ENCODE measurements at regions not wholly inside any gene's neighbourhood (a gene's known extent, or its start where the extent isn't known, plus 50 kb on each side); places are given as distances from the start of the nearest gene placed in this dataset.

- no peak overlapping the region for H3K27ac Mint-ChIP-seq
- POLR2A ChIA-PET: no interaction called here
- CTCF ChIA-PET: no interaction called here
- Histone ChIP-seq H3K9me3 (ENCODE audit: low read length) (no peaks in the 10 kb centered on the region), H3K4me3 (ENCODE audit: low read length) (no peak overlapping the region), H3K4me1 (ENCODE audit: insufficient read depth, low read length) (no peaks in the 10 kb centered on the region), H3K27ac (ENCODE audit: low read depth, low read length) (no peak overlapping the region), H3K36me3 (ENCODE audit: insufficient read depth, low read length) (no peaks in the 10 kb centered on the region), H3K27me3 (ENCODE audit: insufficient read depth, low read length, poor library complexity, severe bottlenecking) (no peaks in the 10 kb centered on the region)
- H3K27me3 Mint-ChIP-seq: peaks cover 0 to 22% of the 10 kb centered on the region in 2 donors
- DNase-seq: no peak
- peaks cover 0 to 11% (median 2%) of the 10 kb centered on the region in 5 donors for H3K9me3 Mint-ChIP-seq
- H3K4me1 Mint-ChIP-seq: no peaks in the 10 kb centered on the region
- no peak overlapping the region for H3K4me3 Mint-ChIP-seq
- no peaks in the 10 kb centered on the region for H3K36me3 Mint-ChIP-seq
These were observed 278.3 kb downstream of the RBM43 start for GRCh38 chr2:150983314-150983897.

DNA sequence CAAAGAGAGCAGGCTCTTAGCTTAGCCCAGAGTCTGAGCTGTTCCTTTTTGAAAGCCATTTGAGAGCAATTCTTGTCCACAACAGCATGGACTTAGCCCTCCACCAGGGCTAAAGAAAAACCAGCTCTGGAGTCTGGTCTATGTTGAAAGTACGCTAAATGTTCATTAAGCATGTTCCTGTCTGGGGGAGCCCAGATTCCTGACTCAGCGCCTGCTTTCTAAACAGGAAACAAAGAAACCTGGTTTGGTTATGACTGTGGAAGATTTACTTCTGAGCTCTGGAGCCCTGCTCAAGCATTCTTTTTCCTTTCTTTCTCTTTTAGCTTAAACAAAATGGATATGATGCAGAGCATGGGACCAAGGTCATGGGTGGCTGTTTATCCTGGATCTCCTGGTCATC is 279.8 kb downstream of the RBM43 start:
- no peaks in the 10 kb centered on the region for H3K27me3 ChIP-seq (ENCODE audit: insufficient read depth, low read length, poor library complexity, severe bottlenecking)
- no peaks in the 10 kb centered on the region for H3K4me1 Mint-ChIP-seq
- DNase-seq: no peak
- H3K9me3 Mint-ChIP-seq: peaks cover 0 to 4% (median 0%) of the 10 kb centered on the region in 5 donors
- H3K36me3 ChIP-seq (ENCODE audit: insufficient read depth, low read length): no peaks in the 10 kb centered on the region
- no peak overlapping the region for H3K27ac Mint-ChIP-seq
- H3K4me3 ChIP-seq (ENCODE audit: low read length): no peak overlapping the region
- H3K4me3 Mint-ChIP-seq: no peak overlapping the region
- ChIA-PET POLR2A (no interaction called here), CTCF (no interaction called here)
- no peaks in the 10 kb centered on the region for H3K4me1 ChIP-seq (ENCODE audit: insufficient read depth, low read length)
- no peaks in the 10 kb centered on the region for H3K36me3 Mint-ChIP-seq
- H3K27me3 Mint-ChIP-seq: peaks cover 0 to 22% of the 10 kb centered on the region in 2 donors
- H3K27ac ChIP-seq (ENCODE audit: low read depth, low read length): no peak overlapping the region
- H3K9me3 ChIP-seq (ENCODE audit: low read length): no peaks in the 10 kb centered on the region

- CTCF ChIA-PET: no interaction called here
- H3K27ac Mint-ChIP-seq: no peak overlapping the region
- Histone ChIP-seq H3K4me1 (ENCODE audit: insufficient read depth, low read length) (no peaks in the 10 kb centered on the region), H3K27ac (ENCODE audit: low read depth, low read length) (no peak overlapping the region), H3K4me3 (ENCODE audit: low read length) (no peak overlapping the region), H3K36me3 (ENCODE audit: insufficient read depth, low read length) (no peaks in the 10 kb centered on the region), H3K9me3 (ENCODE audit: low read length) (no peaks in the 10 kb centered on the region), H3K27me3 (ENCODE audit: insufficient read depth, low read length, poor library complexity, severe bottlenecking) (no peaks in the 10 kb centered on the region)
- POLR2A ChIA-PET: no interaction called here
- H3K36me3 Mint-ChIP-seq: no peaks in the 10 kb centered on the region
- H3K9me3 Mint-ChIP-seq: peaks cover 0 to 2% (median 0%) of the 10 kb centered on the region in 5 donors
- no peak for DNase-seq
- no peak overlapping the region for H3K4me3 Mint-ChIP-seq
- no peaks in the 10 kb centered on the region for H3K4me1 Mint-ChIP-seq
- H3K27me3 Mint-ChIP-seq: peaks cover 0 to 6% of the 10 kb centered on the region in 2 donors
These were observed 283.6 kb downstream of the RBM43 start for GRCh38 chr2:150978053-150978452.

- Mint-ChIP-seq H3K9me3 (peaks cover 0 to 2% (median 0%) of the 10 kb centered on the region in 5 donors), H3K27me3 (peaks cover 0 to 2% of the 10 kb centered on the region in 2 donors), H3K4me1 (no peaks in the 10 kb centered on the region), H3K4me3 (no peak overlapping the region), H3K36me3 (no peaks in the 10 kb centered on the region), H3K27ac (no peak overlapping the region)
- no peaks in the 10 kb centered on the region for H3K27me3 ChIP-seq (ENCODE audit: insufficient read depth, low read length, poor library complexity, severe bottlenecking)
- H3K36me3 ChIP-seq (ENCODE audit: insufficient read depth, low read length): no peaks in the 10 kb centered on the region
- H3K9me3 ChIP-seq (ENCODE audit: low read length): no peaks in the 10 kb centered on the region
- CTCF ChIA-PET: no interaction called here
- POLR2A ChIA-PET: no interaction called here
- no peaks in the 10 kb centered on the region for H3K4me1 ChIP-seq (ENCODE audit: insufficient read depth, low read length)
- no peak for DNase-seq
- no peak overlapping the region for H3K27ac ChIP-seq (ENCODE audit: low read depth, low read length)
- no peak overlapping the region for H3K4me3 ChIP-seq (ENCODE audit: low read length)
These were observed 284.4 kb downstream of the RBM43 start for GRCh38 chr2:150977296-150977695.

- H3K36me3 Mint-ChIP-seq: no peaks in the 10 kb centered on the region
- ChIA-PET POLR2A (no interaction called here), CTCF (no interaction called here)
- H3K9me3 ChIP-seq (ENCODE audit: low read length): no peaks in the 10 kb centered on the region
- no peaks in the 10 kb centered on the region for H3K4me1 ChIP-seq (ENCODE audit: insufficient read depth, low read length)
- H3K27me3 Mint-ChIP-seq: no peaks in the 10 kb centered on the region
- no peaks in the 10 kb centered on the region for H3K36me3 ChIP-seq (ENCODE audit: insufficient read depth, low read length)
- H3K27ac ChIP-seq (ENCODE audit: low read depth, low read length): no peak overlapping the region
- H3K4me1 Mint-ChIP-seq: no peaks in the 10 kb centered on the region
- no peak overlapping the region for H3K4me3 ChIP-seq (ENCODE audit: low read length)
- no peak overlapping the region for H3K27ac Mint-ChIP-seq
- peaks cover 0 to 2% (median 0%) of the 10 kb centered on the region in 5 donors for H3K9me3 Mint-ChIP-seq
- no peak for DNase-seq
- no peak overlapping the region for H3K4me3 Mint-ChIP-seq
- no peaks in the 10 kb centered on the region for H3K27me3 ChIP-seq (ENCODE audit: insufficient read depth, low read length, poor library complexity, severe bottlenecking)
These were observed 285.1 kb downstream of the RBM43 start for GRCh38 chr2:150976604-150977003.

DNA sequence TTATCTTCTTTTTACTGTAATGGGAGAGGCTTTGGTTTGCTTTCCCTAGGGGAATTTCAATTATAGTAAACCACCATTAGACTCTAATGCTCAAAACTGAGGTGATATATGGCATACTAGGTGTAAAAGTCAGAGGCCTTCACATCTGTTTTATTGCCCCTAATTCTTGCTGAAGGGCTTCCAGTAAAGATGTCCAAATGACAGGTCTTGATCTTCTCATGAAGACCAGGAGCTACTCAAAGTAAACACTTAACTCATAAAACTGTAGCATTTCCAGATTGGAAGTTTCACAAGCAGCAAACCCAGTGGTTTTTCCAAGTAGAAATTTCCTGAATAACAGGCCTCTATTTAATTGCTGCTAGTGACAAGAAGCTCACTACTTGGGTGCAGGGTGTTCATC is 286.8 kb downstream of the RBM43 start:
- CTCF ChIA-PET: no interaction called here
- H3K9me3 Mint-ChIP-seq: peaks cover 0 to 3% (median 0%) of the 10 kb centered on the region in 5 donors

GRCh38 chr2:150974234-150974633 is 287.4 kb downstream of the RBM43 start:
- Mint-ChIP-seq H3K4me1 (no peaks in the 10 kb centered on the region), H3K27me3 (peaks cover 0 to 2% of the 10 kb centered on the region in 2 donors), H3K4me3 (no peak overlapping the region), H3K27ac (no peak overlapping the region), H3K9me3 (peaks cover 0 to 3% (median 0%) of the 10 kb centered on the region in 5 donors), H3K36me3 (no peaks in the 10 kb centered on the region)
- ChIA-PET POLR2A (no interaction called here), CTCF (no interaction called here)
- no peaks in the 10 kb centered on the region for H3K36me3 ChIP-seq (ENCODE audit: insufficient read depth, low read length)
- DNase-seq: no peak
- H3K4me1 ChIP-seq (ENCODE audit: insufficient read depth, low read length): no peaks in the 10 kb centered on the region
- H3K9me3 ChIP-seq (ENCODE audit: low read length): no peaks in the 10 kb centered on the region
- H3K4me3 ChIP-seq (ENCODE audit: low read length): no peak overlapping the region
- no peaks in the 10 kb centered on the region for H3K27me3 ChIP-seq (ENCODE audit: insufficient read depth, low read length, poor library complexity, severe bottlenecking)
- no peak overlapping the region for H3K27ac ChIP-seq (ENCODE audit: low read depth, low read length)

More for the DNA sequence above, 286.8 kb downstream of the RBM43 start:
- no peaks in the 10 kb centered on the region for H3K9me3 ChIP-seq (ENCODE audit: low read length)
- no peak overlapping the region for H3K27ac ChIP-seq (ENCODE audit: low read depth, low read length)
- Mint-ChIP-seq H3K27ac (no peak overlapping the region), H3K27me3 (no peaks in the 10 kb centered on the region), H3K4me1 (no peaks in the 10 kb centered on the region), H3K36me3 (no peaks in the 10 kb centered on the region), H3K4me3 (no peak overlapping the region)
- no peak for DNase-seq
- no peaks in the 10 kb centered on the region for H3K36me3 ChIP-seq (ENCODE audit: insufficient read depth, low read length)
- H3K27me3 ChIP-seq (ENCODE audit: insufficient read depth, low read length, poor library complexity, severe bottlenecking): no peaks in the 10 kb centered on the region
- POLR2A ChIA-PET: no interaction called here
- no peaks in the 10 kb centered on the region for H3K4me1 ChIP-seq (ENCODE audit: insufficient read depth, low read length)
- H3K4me3 ChIP-seq (ENCODE audit: low read length): no peak overlapping the region

- Mint-ChIP-seq H3K27ac (no peak overlapping the region), H3K27me3 (peaks cover 0 to 10% of the 10 kb centered on the region in 2 donors), H3K36me3 (no peaks in the 10 kb centered on the region), H3K4me1 (no peaks in the 10 kb centered on the region), H3K9me3 (peaks cover 0 to 3% (median 0%) of the 10 kb centered on the region in 5 donors), H3K4me3 (no peak overlapping the region)
- DNase-seq: no peak
- Histone ChIP-seq H3K4me1 (ENCODE audit: insufficient read depth, low read length) (no peaks in the 10 kb centered on the region), H3K4me3 (ENCODE audit: low read length) (no peak overlapping the region), H3K9me3 (ENCODE audit: low read length) (no peaks in the 10 kb centered on the region), H3K36me3 (ENCODE audit: insufficient read depth, low read length) (no peaks in the 10 kb centered on the region), H3K27me3 (ENCODE audit: insufficient read depth, low read length, poor library complexity, severe bottlenecking) (no peaks in the 10 kb centered on the region), H3K27ac (ENCODE audit: low read depth, low read length) (no peak overlapping the region)
- ChIA-PET CTCF (no interaction called here), POLR2A (no interaction called here)
These were observed 289.8 kb downstream of the RBM43 start for GRCh38 chr2:150971910-150972309.

DNA sequence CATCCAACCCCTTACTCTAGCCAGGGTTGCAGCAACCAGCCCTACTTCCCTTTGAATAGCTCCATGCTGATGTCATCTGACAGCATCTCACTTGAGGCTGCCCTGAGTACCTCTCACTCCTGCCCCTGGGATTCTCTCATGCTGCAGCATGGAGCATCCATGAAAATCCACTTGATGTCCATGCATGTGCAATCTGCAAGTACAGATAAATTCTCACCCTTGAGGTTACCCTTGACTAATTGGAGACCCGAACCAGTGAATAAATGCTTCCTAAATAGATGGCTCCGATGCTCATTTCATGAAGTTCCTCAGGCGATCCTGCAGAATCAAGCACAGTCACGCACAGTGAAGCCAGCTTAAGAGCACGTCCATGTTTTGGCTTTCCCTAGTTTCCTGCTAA is 298.3 kb downstream of the RBM43 start:
- H3K4me3 ChIP-seq (ENCODE audit: low read length): no peak overlapping the region
- Mint-ChIP-seq H3K27me3 (peaks cover 0 to under 1% of the 10 kb centered on the region in 2 donors), H3K4me1 (no peaks in the 10 kb centered on the region), H3K4me3 (no peak overlapping the region), H3K9me3 (no peaks in the 10 kb centered on the region), H3K36me3 (no peaks in the 10 kb centered on the region), H3K27ac (no peak overlapping the region)
- H3K4me1 ChIP-seq (ENCODE audit: insufficient read depth, low read length): no peaks in the 10 kb centered on the region
- no peak overlapping the region for H3K27ac ChIP-seq (ENCODE audit: low read depth, low read length)
- ChIA-PET CTCF (no interaction called here), POLR2A (no interaction called here)
- no peaks in the 10 kb centered on the region for H3K27me3 ChIP-seq (ENCODE audit: insufficient read depth, low read length, poor library complexity, severe bottlenecking)
- no peak for DNase-seq
- H3K36me3 ChIP-seq (ENCODE audit: insufficient read depth, low read length): no peaks in the 10 kb centered on the region
- H3K9me3 ChIP-seq (ENCODE audit: low read length): no peaks in the 10 kb centered on the region
